NB4 (cell line): ENCODE measurements at regions not wholly inside any gene's neighbourhood (a gene's known extent, or its start where the extent isn't known, plus 50 kb on each side); places are given as distances from the start of the nearest gene placed in this dataset.

Experiments used
- MYC ChIP-seq: IDR thresholded peaks from 2 replicates; pipeline ENCODE4 v1.6.1; 2011; ENCODE audit warnings: low read depth, low read length
- TF ChIP-seq, protein P1 (sequence below): IDR thresholded peaks from one replicate; pipeline ENCODE4 v1.5.1; 2012; ENCODE audit warnings: low read depth, low read length

DNA sequence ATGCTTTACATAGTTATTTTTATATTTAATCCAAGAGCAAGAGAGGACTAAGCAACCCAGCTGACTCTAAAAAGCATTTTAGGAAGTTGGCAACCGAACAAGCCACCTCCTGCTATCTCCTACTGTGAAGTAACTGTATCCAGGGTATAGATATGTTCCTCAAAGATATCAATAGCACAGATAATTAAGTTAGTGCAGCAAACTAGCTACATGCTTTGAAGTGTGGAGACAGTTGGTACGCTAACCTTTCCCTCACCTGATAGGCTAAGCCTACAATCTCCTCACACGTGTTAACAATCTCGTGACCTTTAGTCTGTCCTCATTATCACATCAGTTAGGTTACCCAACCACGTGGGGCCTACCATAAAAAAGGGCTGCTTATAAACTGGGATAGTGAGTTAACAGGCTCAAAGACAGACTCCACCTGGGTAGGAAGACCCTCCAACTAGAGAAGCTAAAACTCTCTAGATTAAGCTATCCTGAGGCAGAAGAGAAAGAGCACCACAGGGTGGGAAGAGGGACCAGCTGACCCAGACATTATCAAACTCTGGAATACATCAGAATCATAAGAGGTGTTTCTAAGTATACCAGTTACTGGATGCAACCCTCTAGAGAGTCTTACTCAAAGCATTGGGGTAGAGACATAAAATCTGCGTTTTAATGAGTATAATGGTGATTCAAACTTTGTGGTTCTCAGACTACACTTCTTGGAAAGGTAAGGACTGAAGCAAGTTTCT lies 340.1 kb upstream of the ESRRG start:
- TF ChIP-seq, protein P1, sequence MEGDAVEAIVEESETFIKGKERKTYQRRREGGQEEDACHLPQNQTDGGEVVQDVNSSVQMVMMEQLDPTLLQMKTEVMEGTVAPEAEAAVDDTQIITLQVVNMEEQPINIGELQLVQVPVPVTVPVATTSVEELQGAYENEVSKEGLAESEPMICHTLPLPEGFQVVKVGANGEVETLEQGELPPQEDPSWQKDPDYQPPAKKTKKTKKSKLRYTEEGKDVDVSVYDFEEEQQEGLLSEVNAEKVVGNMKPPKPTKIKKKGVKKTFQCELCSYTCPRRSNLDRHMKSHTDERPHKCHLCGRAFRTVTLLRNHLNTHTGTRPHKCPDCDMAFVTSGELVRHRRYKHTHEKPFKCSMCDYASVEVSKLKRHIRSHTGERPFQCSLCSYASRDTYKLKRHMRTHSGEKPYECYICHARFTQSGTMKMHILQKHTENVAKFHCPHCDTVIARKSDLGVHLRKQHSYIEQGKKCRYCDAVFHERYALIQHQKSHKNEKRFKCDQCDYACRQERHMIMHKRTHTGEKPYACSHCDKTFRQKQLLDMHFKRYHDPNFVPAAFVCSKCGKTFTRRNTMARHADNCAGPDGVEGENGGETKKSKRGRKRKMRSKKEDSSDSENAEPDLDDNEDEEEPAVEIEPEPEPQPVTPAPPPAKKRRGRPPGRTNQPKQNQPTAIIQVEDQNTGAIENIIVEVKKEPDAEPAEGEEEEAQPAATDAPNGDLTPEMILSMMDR, result no peak
- no peak for TF ChIP-seq MYC
